Adrenal gland (tissue), 9 donors: ENCODE measurements at regions not wholly inside any gene's neighbourhood (a gene's known extent, or its start where the extent isn't known, plus 50 kb on each side); places are given as distances from the start of the nearest gene placed in this dataset.

Experiments
- DNase-seq, 7 donors: peaks; one replicate each; pipeline ENCODE4 v3.0.0-alpha.2; 2019 to 2020
- H3K27ac ChIP-seq, 5 donors: fragments of 200-600 bp; sonication (generic) in 4 of 5; 1 replicate in 3 of 5; 2 replicates in 2 of 5; pipeline versions ENCODE4 v1.5.1 to v1.8.0; 2016 to 2020; ENCODE audit warnings: mild to moderate bottlenecking in 1 of 5
- H3K27me3 ChIP-seq: fragments of 200-600 bp; 2 replicates; pipeline ENCODE4 v1.8.0; 2021
- H3K36me3 ChIP-seq, 2 donors: fragments of 200-600 bp; replicated peaks in 1 of 2; 1 replicate in 1 of 2; 2 replicates in 1 of 2; pipeline versions ENCODE4 v1.5.1 to v1.8.0; 2018 to 2022
- H3K4me1 ChIP-seq, 2 donors: fragments of 200-600 bp; replicated peaks in 1 of 2; 1 replicate in 1 of 2; 2 replicates in 1 of 2; pipeline versions ENCODE4 v1.5.1 to v1.8.0; 2018 to 2021
- H3K4me3 ChIP-seq, 4 donors: fragments of 200-600 bp; sonication (generic) in 3 of 4; one replicate each; pipeline ENCODE4 v1.5.1; 2016 to 2018
- H3K9me3 ChIP-seq, 3 donors: fragments of 200-600 bp; sonication (generic) in 1 of 3; replicated peaks in 1 of 3; 1 replicate in 2 of 3; 2 replicates in 1 of 3; pipeline versions ENCODE4 v1.5.1 to v1.8.0; 2016 to 2021
- POLR2A ChIP-seq, 2 donors: fragments of 450-650 bp; IDR thresholded peaks; one replicate each; pipeline ENCODE4 v1.6.1; 2017; ENCODE audit warnings: antibody characterized with exemption in 2 of 2, mild to moderate bottlenecking in 2 of 2, moderate library complexity in 1 of 2
- WGBS, 4 donors: extraction: QIAGEN DNeasy Blood & Tissue Kit in 2 of 4; methylation state at CpG; one replicate each; pipeline versions ENCODE4 v1.1.5 to v1.1.7; 2013 to 2017; 5-methylcytosine and 5-hydroxymethylcytosine counted together
- intact Hi-C, 2 donors: fragments of 100-400 bp; cut with DNase I; formaldehyde crosslinking; loops; one replicate each; pipeline versions ENCODE4 v1.14.1 to v1.15.0; 2022 to 2023
- TF ChIP-seq, protein P1 (sequence below), 6 experiments: fragments of 450-650 bp in 4 of 6; fragments of 200-600 bp in 2 of 6; sonication (generic) in 1 of 6; IDR thresholded peaks; 1 replicate in 5 of 6; 2 replicates in 1 of 6; pipeline versions ENCODE4 v1.5.1 to v1.8.0; 2016 to 2021; ENCODE audit warnings: antibody characterized with exemption in 6 of 6, mild to moderate bottlenecking in 2 of 6, moderate library complexity in 1 of 6
- donor health status: healthy with polysubstance abuse.
- donor health status: Bipolar disorder and iron deficiency.
- donor health status: DM: yes; HTN: yes; CAD: no.
- donor health status: DM: no; HTN: no; CAD: no.
- donor health status: DM: no; HTN: no; CAD: no.

DNA sequence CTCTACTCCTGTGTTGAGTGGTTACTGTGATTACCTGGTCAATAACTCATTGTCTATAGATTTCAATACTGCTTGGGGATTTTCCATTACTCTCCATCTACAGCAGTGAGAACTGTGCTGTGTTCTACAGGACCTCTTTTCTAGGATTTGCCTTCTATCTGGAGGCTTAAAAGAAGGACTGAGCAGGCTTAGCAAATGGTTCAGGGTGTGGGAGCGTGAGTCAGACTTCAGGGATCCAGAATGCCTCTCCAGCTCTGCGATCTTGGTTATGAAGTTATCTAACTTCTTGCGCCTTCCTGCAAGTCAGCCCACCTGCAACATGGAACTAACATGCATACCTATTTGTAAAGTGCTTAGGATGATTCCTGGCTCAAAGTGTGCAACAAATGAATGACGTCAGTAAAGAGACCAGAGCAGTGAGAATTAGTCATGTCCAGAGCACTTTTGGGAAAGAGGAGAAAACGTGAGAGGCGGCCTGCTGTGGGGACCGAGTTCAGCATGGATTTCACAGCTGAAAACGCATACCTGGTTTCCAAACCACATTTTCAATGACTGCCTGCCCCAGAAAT is 610.1 kb upstream of the CDH4 start:
- WGBS, 4 donors = 70 to 81% (median 78%) methylated on average over 8 of the region's 8 CpGs
- Histone ChIP-seq H3K27me3 (no peaks in the 10 kb centered on the region), H3K27ac (no peak overlapping the region), H3K9me3 (no peaks in the 10 kb centered on the region), H3K4me3 (no peak overlapping the region), H3K4me1 (no peaks in the 10 kb centered on the region), H3K36me3 (no peaks in the 10 kb centered on the region)
- TF ChIP-seq POLR2A (IDR thresholded peaks at IDR 0.05) = no peak
- intact Hi-C loops = no loop called here
- DNase-seq = no peak

- Histone ChIP-seq H3K4me1 (no peaks in the 10 kb centered on the region), H3K27ac (no peak overlapping the region), H3K36me3 (no peaks in the 10 kb centered on the region), H3K4me3 (no peak overlapping the region), H3K27me3 (no peaks in the 10 kb centered on the region), H3K9me3 (no peaks in the 10 kb centered on the region)
- intact Hi-C loops = no loop called here
- no peak for DNase-seq
- TF ChIP-seq, protein P1, sequence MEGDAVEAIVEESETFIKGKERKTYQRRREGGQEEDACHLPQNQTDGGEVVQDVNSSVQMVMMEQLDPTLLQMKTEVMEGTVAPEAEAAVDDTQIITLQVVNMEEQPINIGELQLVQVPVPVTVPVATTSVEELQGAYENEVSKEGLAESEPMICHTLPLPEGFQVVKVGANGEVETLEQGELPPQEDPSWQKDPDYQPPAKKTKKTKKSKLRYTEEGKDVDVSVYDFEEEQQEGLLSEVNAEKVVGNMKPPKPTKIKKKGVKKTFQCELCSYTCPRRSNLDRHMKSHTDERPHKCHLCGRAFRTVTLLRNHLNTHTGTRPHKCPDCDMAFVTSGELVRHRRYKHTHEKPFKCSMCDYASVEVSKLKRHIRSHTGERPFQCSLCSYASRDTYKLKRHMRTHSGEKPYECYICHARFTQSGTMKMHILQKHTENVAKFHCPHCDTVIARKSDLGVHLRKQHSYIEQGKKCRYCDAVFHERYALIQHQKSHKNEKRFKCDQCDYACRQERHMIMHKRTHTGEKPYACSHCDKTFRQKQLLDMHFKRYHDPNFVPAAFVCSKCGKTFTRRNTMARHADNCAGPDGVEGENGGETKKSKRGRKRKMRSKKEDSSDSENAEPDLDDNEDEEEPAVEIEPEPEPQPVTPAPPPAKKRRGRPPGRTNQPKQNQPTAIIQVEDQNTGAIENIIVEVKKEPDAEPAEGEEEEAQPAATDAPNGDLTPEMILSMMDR (IDR thresholded peaks at IDR 0.05) = no peak
- no peak for TF ChIP-seq POLR2A (IDR thresholded peaks at IDR 0.05)
- 42 to 67% (median 54%) methylated on average over 3 to 4 of the region's 4 CpGs for WGBS, 4 donors
These were observed 609.5 kb upstream of the CDH4 start for GRCh38 chr20:60642541-60642940.

- H3K27me3 ChIP-seq = no peaks in the 10 kb centered on the region
These were observed 603.5 kb upstream of the CDH4 start for GRCh38 chr20:60648556-60648955.

GRCh38 chr20:60649541-60649940 is 602.5 kb upstream of the CDH4 start:
- intact Hi-C loops = no loop called here
- no peak overlapping the region for H3K27ac ChIP-seq
- 78 to 87% (median 84%) methylated on average over 12 of the region's 12 CpGs for WGBS, 4 donors
- H3K27me3 ChIP-seq = no peaks in the 10 kb centered on the region
- no peaks in the 10 kb centered on the region for H3K4me1 ChIP-seq
- no peak for DNase-seq
- TF ChIP-seq, protein P1 (IDR thresholded peaks at IDR 0.05) = no peak
- no peak for TF ChIP-seq POLR2A (IDR thresholded peaks at IDR 0.05)
- H3K4me3 ChIP-seq = no peak overlapping the region
- no peaks in the 10 kb centered on the region for H3K9me3 ChIP-seq
- no peaks in the 10 kb centered on the region for H3K36me3 ChIP-seq

More at GRCh38 chr20:60648556-60648955, 603.5 kb upstream of the CDH4 start:
- intact Hi-C loops = no loop called here
- Histone ChIP-seq H3K27ac (no peak overlapping the region), H3K4me1 (no peaks in the 10 kb centered on the region), H3K4me3 (no peak overlapping the region), H3K36me3 (no peaks in the 10 kb centered on the region), H3K9me3 (no peaks in the 10 kb centered on the region)
- WGBS, 4 donors = 70 to 79% (median 75%) methylated on average over 6 of the region's 6 CpGs
- TF ChIP-seq POLR2A (IDR thresholded peaks at IDR 0.05) = no peak
- TF ChIP-seq, protein P1 (IDR thresholded peaks at IDR 0.05) = no peak
- no peak for DNase-seq

- Histone ChIP-seq H3K27ac (no peak overlapping the region), H3K27me3 (no peaks in the 10 kb centered on the region), H3K36me3 (no peaks in the 10 kb centered on the region), H3K4me1 (no peaks in the 10 kb centered on the region), H3K4me3 (no peak overlapping the region), H3K9me3 (no peaks in the 10 kb centered on the region)
- no peak for DNase-seq
- TF ChIP-seq, protein P1 (IDR thresholded peaks at IDR 0.05) = no peak
- no peak for TF ChIP-seq POLR2A (IDR thresholded peaks at IDR 0.05)
- WGBS, 4 donors = 85 to 91% (median 90%) methylated on average over 10 of the region's 10 CpGs
- intact Hi-C loops = no loop called here
These were observed 602.0 kb upstream of the CDH4 start for GRCh38 chr20:60650087-60650486.
